ENCODE measurements at regions not wholly inside any gene's neighbourhood (a gene's known extent, or its start where the extent isn't known, plus 50 kb on each side); places are given as distances from the start of the nearest gene placed in this dataset.

DNA sequence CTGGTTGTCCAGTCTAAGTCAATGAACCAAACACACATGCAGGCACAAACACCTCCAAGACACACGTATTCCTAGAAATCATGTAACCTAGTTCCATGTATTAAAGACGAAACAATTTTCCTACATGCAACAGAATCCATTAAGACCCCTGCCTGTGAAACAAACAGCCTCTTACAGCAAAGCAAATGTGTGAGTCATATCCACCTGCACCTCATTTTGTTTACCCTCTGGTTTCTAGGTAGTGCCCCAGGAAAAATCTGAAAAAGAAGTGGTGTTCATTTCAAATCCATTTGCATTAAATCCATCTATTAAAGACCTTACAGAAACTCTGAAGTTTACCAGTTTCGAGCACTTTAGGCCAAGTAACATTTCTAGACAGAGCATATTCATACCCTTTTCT lies 74.1 kb downstream of the VCAM1 start:
- TF ChIP-seq SPI1 (IDR thresholded peaks at IDR 0.05; ENCODE audit: low read depth, low read length) (no peak), TAF1 (IDR thresholded peaks at IDR 0.05; ENCODE audit: low read depth, low read length) (no peak), POLR2AphosphoS5 (IDR thresholded peaks at IDR 0.05; ENCODE audit: low read depth, low read length) (no peak), POLR2A (IDR thresholded peaks at IDR 0.05; ENCODE audit: low read depth, low read length) (no peak), PAX5 (IDR thresholded peaks at IDR 0.05; ENCODE audit: insufficient read depth, low read length, severe bottlenecking) (no peak)
